HG03039 (cell line): ENCODE measurements at regions not wholly inside any gene's neighbourhood (a gene's known extent, or its start where the extent isn't known, plus 50 kb on each side); places are given as distances from the start of the nearest gene placed in this dataset.
A peak's percentile ranks its signal among the peaks of the same experiment; 100 is the strongest.
"Not testable (repeated sequence)": the region's sequence is repeated elsewhere in the genome, so short reads cannot be mapped to it uniquely, and the experiment has no call there.

Source experiments
- ATAC-seq: cut with Tn5 transposase; IDR thresholded peaks from one replicate; pipeline ENCODE4 v1.9.1; 2021; ENCODE audit warnings: mild to moderate bottlenecking, moderate library complexity; ENCODE audit not compliant: unreplicated experiment

- no peak for ATAC-seq
Measured at GRCh38 chr4:64216741-64217140, 192.5 kb downstream of the TECRL start.

GRCh38 chr4:64205376-64205775 lies 203.9 kb downstream of the TECRL start:
- ATAC-seq: no peak

- no peak for ATAC-seq
Measured at GRCh38 chr4:64200001-64200555, 209.2 kb downstream of the TECRL start.

- ATAC-seq: no peak
Measured at GRCh38 chr4:64195582-64195981, 213.7 kb downstream of the TECRL start.

GRCh38 chr4:64192731-64193412 lies 216.4 kb downstream of the TECRL start:
- no peak for ATAC-seq

- ATAC-seq: no peak
Measured at GRCh38 chr4:64174247-64174882, 234.9 kb downstream of the TECRL start.

- ATAC-seq: no peak
Measured at GRCh38 chr4:64166365-64166764, 242.9 kb downstream of the TECRL start.

GRCh38 chr4:64158648-64159326 lies 250.5 kb downstream of the TECRL start:
- peak; percentile 73 for ATAC-seq

GRCh38 chr4:64157397-64157796 lies 251.9 kb downstream of the TECRL start:
- ATAC-seq: no peak

- ATAC-seq: no peak
Measured at GRCh38 chr4:64156253-64156652, 253.0 kb downstream of the TECRL start.

- ATAC-seq: no peak
Measured at GRCh38 chr4:64146030-64146429, 263.2 kb downstream of the TECRL start.

- no peak for ATAC-seq
Measured at GRCh38 chr4:64144994-64145393, 264.3 kb downstream of the TECRL start.

- no peak for ATAC-seq
Measured at GRCh38 chr4:64130907-64131306, 278.3 kb downstream of the TECRL start.

GRCh38 chr4:64125354-64125753 lies 283.9 kb downstream of the TECRL start:
- no peak for ATAC-seq

GRCh38 chr4:64121803-64122202 lies 287.4 kb downstream of the TECRL start:
- no peak for ATAC-seq

GRCh38 chr4:64105903-64106302 lies 303.3 kb downstream of the TECRL start:
- ATAC-seq: no peak

GRCh38 chr4:64095398-64095797 lies 313.9 kb downstream of the TECRL start:
- ATAC-seq: no peak

- no peak for ATAC-seq
Measured at GRCh38 chr4:64079316-64079715, 329.9 kb downstream of the TECRL start.

GRCh38 chr4:64068096-64068495 lies 341.2 kb downstream of the TECRL start:
- ATAC-seq: no peak

- no peak for ATAC-seq
Measured at GRCh38 chr4:64062991-64063390, 346.3 kb downstream of the TECRL start.

GRCh38 chr4:64037033-64037432 lies 372.2 kb downstream of the TECRL start:
- ATAC-seq: not testable (repeated sequence)

- ATAC-seq: no peak
Measured at GRCh38 chr4:64022560-64022959, 386.7 kb downstream of the TECRL start.
